Esophagus squamous epithelium (tissue), 5 donors: ENCODE measurements at regions not wholly inside any gene's neighbourhood (a gene's known extent, or its start where the extent isn't known, plus 50 kb on each side); places are given as distances from the start of the nearest gene placed in this dataset.

ENCODE experiments used
- DNase-seq: peaks from one replicate; lab custom pipeline; 2025; lab: John Stamatoyannopoulos, UW
- H3K27ac ChIP-seq, 4 donors: fragments of 200-600 bp; sonication (generic); one replicate each; pipeline ENCODE4 v1.5.1; 2016 to 2019; ENCODE audit warnings: mild to moderate bottlenecking in 1 of 4
- H3K27me3 ChIP-seq, 4 donors: fragments of 200-600 bp; sonication (generic); 1 replicate in 3 of 4; 2 replicates in 1 of 4; pipeline versions ENCODE4 v1.5.1 to v1.6.0; 2017 to 2021; ENCODE audit warnings: antibody characterized with exemption in 1 of 4
- H3K36me3 ChIP-seq, 3 donors: fragments of 200-600 bp; sonication (generic); one replicate each; pipeline ENCODE4 v1.5.1; 2016 to 2019
- H3K4me1 ChIP-seq, 3 donors: fragments of 200-600 bp; sonication (generic); one replicate each; pipeline ENCODE4 v1.5.1; 2017 to 2019
- H3K4me3 ChIP-seq, 4 donors: fragments of 200-600 bp; sonication (generic); 1 replicate in 3 of 4; 2 replicates in 1 of 4; pipeline ENCODE4 v1.5.1; 2016 to 2019; ENCODE audit warnings: mild to moderate bottlenecking in 2 of 4, moderate library complexity in 1 of 4
- H3K9me3 ChIP-seq, 3 donors: fragments of 200-600 bp; sonication (generic); one replicate each; pipeline ENCODE4 v1.5.1; 2016 to 2019
- POLR2A ChIP-seq, 4 donors: fragments of 450-650 bp; IDR thresholded peaks; one replicate each; pipeline ENCODE4 v1.6.1; 2017; ENCODE audit warnings: antibody characterized with exemption in 4 of 4, mild to moderate bottlenecking in 4 of 4, moderate library complexity in 3 of 4
- WGBS, 2 donors: methylation state at CpG; one replicate each; pipeline ENCODE4 v1.1.5; 2018; 5-methylcytosine and 5-hydroxymethylcytosine counted together
- intact Hi-C: fragments of 100-400 bp; cut with DNase I; formaldehyde crosslinking; loops from one replicate; pipeline ENCODE4 v1.15.0; 2022
- TF ChIP-seq, protein P1 (sequence below), 6 experiments: fragments of 450-650 bp in 4 of 6; fragments of 200-600 bp in 2 of 6; sonication (generic) in 2 of 6; IDR thresholded peaks; one replicate each; pipeline ENCODE4 v1.5.1; 2016 to 2019; ENCODE audit warnings: antibody characterized with exemption in 6 of 6, mild to moderate bottlenecking in 4 of 6, moderate library complexity in 4 of 6
- donor health status: DM: yes; HTN: yes; CAD: no.

DNA sequence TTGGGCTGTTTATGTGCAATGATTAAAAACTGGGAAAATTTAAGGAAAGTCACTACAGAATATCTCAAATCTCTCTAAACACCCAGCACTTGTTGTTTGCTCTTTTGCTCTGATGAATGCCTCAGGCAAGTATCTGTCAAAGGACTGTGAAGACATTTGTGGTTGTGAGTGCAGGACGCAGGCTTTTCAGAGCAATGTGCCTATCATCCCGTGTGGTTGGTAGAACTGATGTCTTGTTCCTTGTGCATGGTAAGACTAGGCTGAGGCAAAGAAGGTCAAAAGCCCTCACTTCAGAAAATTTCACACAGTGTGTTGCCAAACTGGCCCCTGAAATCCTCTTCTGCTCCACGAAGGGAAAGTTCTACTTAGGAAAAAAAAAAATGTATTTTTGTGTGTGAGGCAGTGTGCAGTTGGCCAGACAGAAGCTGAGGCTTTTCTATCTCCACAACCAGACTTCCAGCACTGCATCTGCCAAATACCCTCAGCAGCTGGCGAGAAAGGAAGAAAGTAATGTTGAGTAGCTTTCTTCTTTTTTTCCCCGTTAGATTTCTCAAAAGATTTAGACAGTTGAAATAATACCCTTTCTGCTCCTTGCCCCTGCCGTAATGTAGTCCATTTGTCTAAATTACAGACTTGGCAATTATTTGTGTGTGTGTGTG is 1103.1 kb downstream of the VRK1 start:
- H3K4me3 ChIP-seq: no peak overlapping the region
- WGBS, 2 donors: 28 to 31% methylated on average over 6 of the region's 6 CpGs
- H3K9me3 ChIP-seq: no peaks in the 10 kb centered on the region
- TF ChIP-seq POLR2A (IDR thresholded peaks at IDR 0.05): no peak
- TF ChIP-seq, protein P1, sequence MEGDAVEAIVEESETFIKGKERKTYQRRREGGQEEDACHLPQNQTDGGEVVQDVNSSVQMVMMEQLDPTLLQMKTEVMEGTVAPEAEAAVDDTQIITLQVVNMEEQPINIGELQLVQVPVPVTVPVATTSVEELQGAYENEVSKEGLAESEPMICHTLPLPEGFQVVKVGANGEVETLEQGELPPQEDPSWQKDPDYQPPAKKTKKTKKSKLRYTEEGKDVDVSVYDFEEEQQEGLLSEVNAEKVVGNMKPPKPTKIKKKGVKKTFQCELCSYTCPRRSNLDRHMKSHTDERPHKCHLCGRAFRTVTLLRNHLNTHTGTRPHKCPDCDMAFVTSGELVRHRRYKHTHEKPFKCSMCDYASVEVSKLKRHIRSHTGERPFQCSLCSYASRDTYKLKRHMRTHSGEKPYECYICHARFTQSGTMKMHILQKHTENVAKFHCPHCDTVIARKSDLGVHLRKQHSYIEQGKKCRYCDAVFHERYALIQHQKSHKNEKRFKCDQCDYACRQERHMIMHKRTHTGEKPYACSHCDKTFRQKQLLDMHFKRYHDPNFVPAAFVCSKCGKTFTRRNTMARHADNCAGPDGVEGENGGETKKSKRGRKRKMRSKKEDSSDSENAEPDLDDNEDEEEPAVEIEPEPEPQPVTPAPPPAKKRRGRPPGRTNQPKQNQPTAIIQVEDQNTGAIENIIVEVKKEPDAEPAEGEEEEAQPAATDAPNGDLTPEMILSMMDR (IDR thresholded peaks at IDR 0.05): no peak
- H3K36me3 ChIP-seq: no peaks in the 10 kb centered on the region
- H3K4me1 ChIP-seq: peaks cover 0 to 19% (median 0%) of the 10 kb centered on the region in 3 donors
- no peak for DNase-seq
- H3K27ac ChIP-seq: no peak overlapping the region
- intact Hi-C loops: no loop called here
- H3K27me3 ChIP-seq: no peaks in the 10 kb centered on the region

DNA sequence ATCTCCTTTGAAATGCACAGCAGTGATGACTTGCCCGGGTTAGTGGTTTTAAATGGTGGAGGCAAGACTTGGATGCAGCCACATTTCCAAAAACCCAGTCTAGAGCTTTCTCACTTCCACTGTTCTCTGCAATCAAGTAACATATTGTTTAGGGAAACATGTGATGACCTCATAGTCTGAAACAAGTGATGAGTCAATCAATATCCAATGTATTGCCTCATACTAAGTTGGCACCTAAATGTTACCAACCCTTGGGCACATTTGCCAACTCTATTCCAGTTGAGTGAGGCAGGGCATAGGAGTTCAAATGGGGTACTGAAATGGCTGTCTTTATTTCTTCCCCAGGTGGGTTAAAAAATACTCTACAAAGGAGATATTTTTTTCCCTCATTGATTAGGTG is 1105.4 kb downstream of the VRK1 start:
- Histone ChIP-seq H3K36me3 (no peaks in the 10 kb centered on the region), H3K4me1 (peaks cover 0 to 19% (median 0%) of the 10 kb centered on the region in 3 donors), H3K27ac (no peak overlapping the region), H3K9me3 (no peaks in the 10 kb centered on the region), H3K27me3 (no peaks in the 10 kb centered on the region), H3K4me3 (no peak overlapping the region)
- 82 to 100% methylated on average over 1 of the region's 1 CpG for WGBS, 2 donors
- DNase-seq: no peak
- TF ChIP-seq POLR2A (IDR thresholded peaks at IDR 0.05): no peak
- TF ChIP-seq, protein P1 (IDR thresholded peaks at IDR 0.05): no peak
- intact Hi-C loops: no loop called here

DNA sequence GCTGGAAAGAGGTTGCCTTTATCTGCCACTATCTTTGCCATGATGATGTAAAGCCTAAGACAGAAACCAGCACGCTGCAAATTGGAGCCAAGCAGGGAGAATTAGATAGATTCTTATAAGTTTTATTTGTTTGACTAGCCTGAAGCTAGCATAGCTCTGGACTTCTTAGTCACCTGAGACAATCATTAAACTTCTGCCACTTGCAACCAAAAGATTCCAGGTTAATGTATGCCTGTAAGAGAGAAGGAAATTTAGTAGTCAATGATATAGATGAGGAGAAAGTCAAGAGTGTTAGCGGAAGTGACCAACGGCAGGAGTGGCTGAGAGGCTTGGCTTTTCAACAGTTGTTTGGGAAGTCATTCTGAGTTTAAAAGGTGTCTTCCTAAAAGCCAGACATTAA is 1106.6 kb downstream of the VRK1 start:
- intact Hi-C loops: no loop called here
- WGBS, 2 donors: 50 to 56% methylated on average over 3 of the region's 3 CpGs
- DNase-seq: no peak
- Histone ChIP-seq H3K36me3 (no peaks in the 10 kb centered on the region), H3K9me3 (peaks cover 0 to 8% (median 0%) of the 10 kb centered on the region in 3 donors), H3K4me3 (no peak overlapping the region), H3K4me1 (peaks cover 0 to 8% (median 0%) of the 10 kb centered on the region in 3 donors), H3K27me3 (no peaks in the 10 kb centered on the region), H3K27ac (no peak overlapping the region)
- TF ChIP-seq, protein P1 (IDR thresholded peaks at IDR 0.05): no peak
- no peak for TF ChIP-seq POLR2A (IDR thresholded peaks at IDR 0.05)

DNA sequence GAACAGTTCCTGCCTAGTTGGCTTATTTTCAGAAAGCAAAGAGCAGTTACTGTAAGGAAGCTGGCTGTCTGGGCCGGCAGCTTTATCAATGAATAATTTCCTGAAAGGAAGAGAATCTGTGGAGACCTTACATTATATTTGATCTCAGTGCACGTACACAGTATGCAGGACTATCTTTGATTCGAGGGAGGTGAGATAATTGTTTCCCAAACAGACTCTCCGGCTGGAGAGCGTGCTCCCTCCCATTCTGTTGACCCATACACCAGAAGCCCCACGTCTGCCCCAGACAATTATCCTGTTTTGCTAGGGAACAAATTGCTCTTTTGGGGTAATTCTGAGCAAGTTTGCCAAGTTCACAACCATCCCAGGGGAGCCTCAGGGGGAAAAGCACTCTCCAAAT is 1115.0 kb downstream of the VRK1 start:
- H3K4me1 ChIP-seq: peaks cover 0 to 10% (median 3%) of the 10 kb centered on the region in 3 donors
- H3K27me3 ChIP-seq: peaks cover 0 to 5% (median 0%) of the 10 kb centered on the region in 4 donors
- H3K27ac ChIP-seq: no peak overlapping the region
- no peak for TF ChIP-seq POLR2A (IDR thresholded peaks at IDR 0.05)
- TF ChIP-seq, protein P1 (IDR thresholded peaks at IDR 0.05): no peak
- intact Hi-C loops: no loop called here
- H3K4me3 ChIP-seq: no peak overlapping the region
- H3K9me3 ChIP-seq: peaks cover 0 to 10% (median 0%) of the 10 kb centered on the region in 3 donors
- H3K36me3 ChIP-seq: no peaks in the 10 kb centered on the region
- WGBS, 2 donors: 41 to 49% methylated on average over 6 of the region's 6 CpGs
- no peak for DNase-seq

DNA sequence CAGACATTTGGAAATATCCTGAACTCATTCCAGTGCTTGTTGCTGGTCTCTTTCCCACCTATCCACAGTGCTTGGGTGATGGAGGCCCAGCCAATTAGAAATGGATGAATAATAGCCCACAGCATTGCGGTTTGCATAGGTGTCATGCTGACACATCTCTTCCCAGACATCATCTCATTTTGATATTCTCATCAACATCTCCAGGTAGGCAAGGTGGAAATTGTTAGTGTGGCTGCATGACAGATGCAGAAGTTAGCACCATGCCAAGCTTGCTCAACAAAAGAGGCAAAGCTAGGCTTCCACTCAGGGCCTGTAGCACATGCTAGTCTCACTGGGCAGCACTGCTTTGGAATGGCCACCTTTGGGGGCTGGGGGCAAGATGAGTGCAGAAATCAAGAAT is 1118.9 kb downstream of the VRK1 start:
- WGBS, 2 donors: 100% methylated on average over 1 of the region's 1 CpG
- Histone ChIP-seq H3K27ac (no peak overlapping the region), H3K36me3 (no peaks in the 10 kb centered on the region), H3K4me3 (no peak overlapping the region), H3K9me3 (no peaks in the 10 kb centered on the region), H3K4me1 (peaks cover 0 to 10% (median 3%) of the 10 kb centered on the region in 3 donors), H3K27me3 (no peaks in the 10 kb centered on the region)
- intact Hi-C loops: no loop called here
- no peak for TF ChIP-seq POLR2A (IDR thresholded peaks at IDR 0.05)
- TF ChIP-seq, protein P1 (IDR thresholded peaks at IDR 0.05): no peak
- no peak for DNase-seq
